Adrenal gland (tissue), 9 donors: ENCODE measurements at regions not wholly inside any gene's neighbourhood (a gene's known extent, or its start where the extent isn't known, plus 50 kb on each side); places are given as distances from the start of the nearest gene placed in this dataset.
A peak's percentile ranks its signal among the peaks of the same experiment; 100 is the strongest.

ENCODE experiments used
- DNase-seq, 7 donors: peaks; one replicate each; pipeline ENCODE4 v3.0.0-alpha.2; 2019 to 2020
- H3K27ac ChIP-seq, 5 donors: fragments of 200-600 bp; sonication (generic) in 4 of 5; 1 replicate in 3 of 5; 2 replicates in 2 of 5; pipeline versions ENCODE4 v1.5.1 to v1.8.0; 2016 to 2020; ENCODE audit warnings: mild to moderate bottlenecking in 1 of 5
- H3K27me3 ChIP-seq: fragments of 200-600 bp; 2 replicates; pipeline ENCODE4 v1.8.0; 2021
- H3K36me3 ChIP-seq, 2 donors: fragments of 200-600 bp; replicated peaks in 1 of 2; 1 replicate in 1 of 2; 2 replicates in 1 of 2; pipeline versions ENCODE4 v1.5.1 to v1.8.0; 2018 to 2022
- H3K4me1 ChIP-seq, 2 donors: fragments of 200-600 bp; replicated peaks in 1 of 2; 1 replicate in 1 of 2; 2 replicates in 1 of 2; pipeline versions ENCODE4 v1.5.1 to v1.8.0; 2018 to 2021
- H3K4me3 ChIP-seq, 4 donors: fragments of 200-600 bp; sonication (generic) in 3 of 4; one replicate each; pipeline ENCODE4 v1.5.1; 2016 to 2018
- H3K9me3 ChIP-seq, 3 donors: fragments of 200-600 bp; sonication (generic) in 1 of 3; replicated peaks in 1 of 3; 1 replicate in 2 of 3; 2 replicates in 1 of 3; pipeline versions ENCODE4 v1.5.1 to v1.8.0; 2016 to 2021
- CTCF ChIP-seq, 6 experiments: fragments of 450-650 bp in 4 of 6; fragments of 200-600 bp in 2 of 6; sonication (generic) in 1 of 6; IDR thresholded peaks; 1 replicate in 5 of 6; 2 replicates in 1 of 6; pipeline versions ENCODE4 v1.5.1 to v1.8.0; 2016 to 2021; ENCODE audit warnings: antibody characterized with exemption in 6 of 6, mild to moderate bottlenecking in 2 of 6, moderate library complexity in 1 of 6
- POLR2A ChIP-seq, 2 donors: fragments of 450-650 bp; IDR thresholded peaks; one replicate each; pipeline ENCODE4 v1.6.1; 2017; ENCODE audit warnings: antibody characterized with exemption in 2 of 2, mild to moderate bottlenecking in 2 of 2, moderate library complexity in 1 of 2
- WGBS, 4 donors: extraction: QIAGEN DNeasy Blood & Tissue Kit in 2 of 4; methylation state at CpG; one replicate each; pipeline versions ENCODE4 v1.1.5 to v1.1.7; 2013 to 2017; 5-methylcytosine and 5-hydroxymethylcytosine counted together
- intact Hi-C, 2 donors: fragments of 100-400 bp; cut with DNase I; formaldehyde crosslinking; loops; one replicate each; pipeline versions ENCODE4 v1.14.1 to v1.15.0; 2022 to 2023
- donor health status: healthy with polysubstance abuse.
- donor health status: Bipolar disorder and iron deficiency.
- donor health status: DM: yes; HTN: yes; CAD: no.
- donor health status: DM: no; HTN: no; CAD: no.
- donor health status: DM: no; HTN: no; CAD: no.

DNA sequence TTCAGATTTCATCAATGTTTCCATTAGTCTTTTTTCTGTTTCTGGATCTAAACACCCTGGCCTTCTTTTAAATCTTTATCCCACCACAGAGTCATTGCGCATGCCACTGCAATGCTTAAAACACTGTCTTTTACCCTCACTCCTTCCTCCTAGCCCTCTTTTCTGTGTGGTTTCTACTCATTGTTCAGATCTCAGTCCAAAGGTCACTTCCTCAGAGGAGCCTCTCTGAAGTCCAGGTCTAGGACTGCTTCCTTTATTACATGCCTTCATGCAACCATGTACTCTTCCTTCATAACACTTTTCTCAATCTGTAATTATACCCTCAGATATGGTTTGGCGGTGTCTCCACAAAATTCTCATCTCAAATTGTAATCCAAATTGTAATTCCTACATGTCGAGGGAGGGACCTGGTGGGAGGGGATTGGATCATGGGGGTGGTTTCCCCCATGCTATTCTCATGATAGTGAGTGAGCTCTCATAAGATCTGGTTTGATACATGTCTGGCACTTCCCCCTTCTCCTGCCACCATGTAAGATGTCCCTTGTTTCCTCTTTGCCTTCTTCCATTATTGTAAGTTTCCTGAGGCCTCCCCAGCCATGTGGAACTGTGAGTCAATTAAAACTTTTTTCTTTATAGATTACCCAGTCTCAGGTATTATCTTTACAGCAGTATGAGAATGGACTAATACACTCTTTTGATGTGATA lies 808.9 kb downstream of the DIAPH3 start:
- Histone ChIP-seq H3K36me3 (no peaks in the 10 kb centered on the region), H3K27ac (no peak overlapping the region), H3K4me1 (peaks cover 0 to 11% of the 10 kb centered on the region in 2 donors), H3K4me3 (no peak overlapping the region), H3K9me3 (no peaks in the 10 kb centered on the region), H3K27me3 (no peaks in the 10 kb centered on the region)
- intact Hi-C loops = no loop called here
- DNase-seq = no peak
- TF ChIP-seq CTCF (IDR thresholded peaks at IDR 0.05) (no peak), POLR2A (IDR thresholded peaks at IDR 0.05) (no peak)
- 85 to 93% (median 89%) methylated on average over 3 of the region's 3 CpGs for WGBS, 4 donors

GRCh38 chr13:59356607-59357006 lies 807.1 kb downstream of the DIAPH3 start:
- H3K27ac ChIP-seq = peak overlapping the region in 2 of 5 donors; percentile 0 to 57
- 38 to 56% (median 45%) methylated on average over 7 to 8 of the region's 8 CpGs for WGBS, 4 donors
- peak; percentile 48 to 88 (median 68) for DNase-seq
- H3K4me3 ChIP-seq = no peak overlapping the region
- intact Hi-C loops = no loop called here
- TF ChIP-seq CTCF (IDR thresholded peaks at IDR 0.05) (no peak), POLR2A (IDR thresholded peaks at IDR 0.05) (no peak)
- no peaks in the 10 kb centered on the region for H3K36me3 ChIP-seq
- H3K4me1 ChIP-seq = peaks cover 0 to 12% of the 10 kb centered on the region in 2 donors
- no peaks in the 10 kb centered on the region for H3K9me3 ChIP-seq
- no peaks in the 10 kb centered on the region for H3K27me3 ChIP-seq

DNA sequence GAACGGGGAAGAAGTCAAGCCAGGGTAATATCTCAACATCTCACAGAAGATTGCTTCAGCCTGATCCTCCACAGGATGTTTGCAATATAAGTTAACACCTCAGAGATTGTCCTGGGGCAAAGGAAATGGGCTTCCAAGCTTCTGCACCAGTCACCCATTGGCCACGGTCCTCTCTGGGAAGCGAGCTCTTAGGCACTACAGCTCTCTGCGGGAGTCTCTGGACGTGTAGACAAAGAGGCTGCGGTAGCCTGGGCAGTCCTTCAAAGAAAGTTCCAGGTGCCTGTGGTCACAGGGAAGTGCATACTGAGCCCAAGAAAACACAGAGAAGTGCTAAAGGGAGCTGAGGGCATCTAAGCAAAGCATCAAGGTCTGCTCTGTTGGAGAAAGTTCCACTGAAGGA lies 805.7 kb downstream of the DIAPH3 start:
- Histone ChIP-seq H3K27me3 (no peaks in the 10 kb centered on the region), H3K4me3 (no peak overlapping the region), H3K36me3 (no peaks in the 10 kb centered on the region), H3K4me1 (peaks cover 0 to 12% of the 10 kb centered on the region in 2 donors), H3K27ac (no peak overlapping the region), H3K9me3 (no peaks in the 10 kb centered on the region)
- 81 to 87% (median 83%) methylated on average over 6 of the region's 6 CpGs for WGBS, 4 donors
- intact Hi-C loops = no loop called here
- no peak for DNase-seq
- no peak for TF ChIP-seq POLR2A (IDR thresholded peaks at IDR 0.05)
- TF ChIP-seq CTCF (IDR thresholded peaks at IDR 0.05) = no peak

DNA sequence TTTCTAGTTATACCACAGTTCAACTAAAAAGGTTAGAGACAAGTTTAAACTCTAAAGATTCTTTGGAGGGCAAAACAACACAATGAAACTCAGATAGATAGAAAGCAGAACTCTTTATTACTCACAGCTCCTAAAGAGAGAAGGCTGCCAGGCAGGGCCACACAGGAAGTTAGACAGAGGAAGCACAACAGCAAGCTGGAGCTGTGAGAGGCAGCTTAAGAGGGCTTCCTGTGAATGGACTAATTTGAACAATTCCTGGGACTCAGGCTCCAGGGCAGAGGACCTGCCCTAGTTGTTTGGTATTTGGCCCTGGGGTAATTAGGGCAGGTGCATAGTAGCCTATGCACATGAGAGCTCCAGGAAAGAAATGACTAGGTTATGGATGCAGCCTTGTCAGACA lies 803.6 kb downstream of the DIAPH3 start:
- H3K27me3 ChIP-seq = no peaks in the 10 kb centered on the region
- peaks cover 0 to 12% of the 10 kb centered on the region in 2 donors for H3K4me1 ChIP-seq
- no peak for TF ChIP-seq CTCF (IDR thresholded peaks at IDR 0.05)
- no peak for TF ChIP-seq POLR2A (IDR thresholded peaks at IDR 0.05)
- DNase-seq = peak in 2 of 7 donors; percentile 18 to 22
- intact Hi-C loops = no loop called here
- no peaks in the 10 kb centered on the region for H3K9me3 ChIP-seq
- no peak overlapping the region for H3K27ac ChIP-seq
- H3K36me3 ChIP-seq = no peaks in the 10 kb centered on the region
- H3K4me3 ChIP-seq = no peak overlapping the region
